ENCODE measurements at regions not wholly inside any gene's neighbourhood (a gene's known extent, or its start where the extent isn't known, plus 50 kb on each side); places are given as distances from the start of the nearest gene placed in this dataset.

GRCh38 chr12:17459214-17459613, 630.8 kb downstream of the RERGL start:
- TF ChIP-seq CTCF (IDR thresholded peaks at IDR 0.05) (no peak), POLR2A (IDR thresholded peaks at IDR 0.05) (no peak)
- H3K27ac ChIP-seq, result no peak overlapping the region
- DNase-seq, result no peak
- intact Hi-C loops (cut with DNase I; ENCODE audit: low total_unique reads), result no loop called here
- no peaks in the 10 kb centered on the region for H3K27me3 ChIP-seq
- H3K4me1 ChIP-seq, result no peaks in the 10 kb centered on the region
- no peak overlapping the region for H3K4me3 ChIP-seq
- H3K9me3 ChIP-seq, result no peaks in the 10 kb centered on the region
- no peaks in the 10 kb centered on the region for H3K36me3 ChIP-seq

GRCh38 chr12:17456486-17456885, 633.5 kb downstream of the RERGL start:
- Histone ChIP-seq H3K36me3 (no peaks in the 10 kb centered on the region), H3K4me3 (no peak overlapping the region), H3K4me1 (no peaks in the 10 kb centered on the region), H3K9me3 (no peaks in the 10 kb centered on the region), H3K27me3 (no peaks in the 10 kb centered on the region), H3K27ac (no peak overlapping the region)
- DNase-seq, result no peak
- TF ChIP-seq POLR2A (IDR thresholded peaks at IDR 0.05) (no peak), CTCF (IDR thresholded peaks at IDR 0.05) (no peak)
- intact Hi-C loops (cut with DNase I; ENCODE audit: low total_unique reads), result no loop called here

GRCh38 chr12:17438141-17438540, 651.9 kb downstream of the RERGL start:
- no peaks in the 10 kb centered on the region for H3K4me1 ChIP-seq

GRCh38 chr12:17416748-17417147, 673.2 kb downstream of the RERGL start:
- H3K4me1 ChIP-seq, result no peaks in the 10 kb centered on the region
- no peak overlapping the region for H3K27ac ChIP-seq
- intact Hi-C loops (cut with DNase I; ENCODE audit: low total_unique reads), result no loop called here
- H3K9me3 ChIP-seq, result no peaks in the 10 kb centered on the region
- no peaks in the 10 kb centered on the region for H3K27me3 ChIP-seq
- TF ChIP-seq CTCF (IDR thresholded peaks at IDR 0.05) (no peak), POLR2A (IDR thresholded peaks at IDR 0.05) (no peak)
- H3K36me3 ChIP-seq, result no peaks in the 10 kb centered on the region
- no peak overlapping the region for H3K4me3 ChIP-seq
- DNase-seq, result no peak

More at GRCh38 chr12:17438141-17438540, 651.9 kb downstream of the RERGL start:
- intact Hi-C loops (cut with DNase I; ENCODE audit: low total_unique reads), result no loop called here
- no peak for DNase-seq
- H3K27ac ChIP-seq, result no peak overlapping the region
- H3K36me3 ChIP-seq, result no peaks in the 10 kb centered on the region
- H3K4me3 ChIP-seq, result no peak overlapping the region
- no peaks in the 10 kb centered on the region for H3K9me3 ChIP-seq
- H3K27me3 ChIP-seq, result no peaks in the 10 kb centered on the region
- TF ChIP-seq POLR2A (IDR thresholded peaks at IDR 0.05) (no peak), CTCF (IDR thresholded peaks at IDR 0.05) (no peak)

- no peak overlapping the region for H3K4me3 ChIP-seq
- intact Hi-C loops (cut with DNase I; ENCODE audit: low total_unique reads), result no loop called here
- no peak for DNase-seq
- H3K27ac ChIP-seq, result no peak overlapping the region
- H3K27me3 ChIP-seq, result no peaks in the 10 kb centered on the region
- H3K9me3 ChIP-seq, result no peaks in the 10 kb centered on the region
- no peaks in the 10 kb centered on the region for H3K4me1 ChIP-seq
- no peaks in the 10 kb centered on the region for H3K36me3 ChIP-seq
- no peak for TF ChIP-seq POLR2A (IDR thresholded peaks at IDR 0.05)
- no peak for TF ChIP-seq CTCF (IDR thresholded peaks at IDR 0.05)
Measured at GRCh38 chr12:17414596-17414995, 675.4 kb downstream of the RERGL start.

Measured in uterus (tissue), 3 donors.